ENCODE measurements at regions not wholly inside any gene's neighbourhood (a gene's known extent, or its start where the extent isn't known, plus 50 kb on each side); places are given as distances from the start of the nearest gene placed in this dataset.

- H3K4me3 ChIP-seq (ENCODE audit: low read depth, low read length), result no peak overlapping the region
- TF ChIP-seq CTCF (conservative IDR thresholded peaks at IDR 0.05; ENCODE audit: low read depth, low read length), result no peak
- no peak for DNase-seq (ENCODE audit: low read depth)
These were observed 341.4 kb upstream of the PODXL start for GRCh38 chr7:131897790-131898165.

- H3K4me3 ChIP-seq (ENCODE audit: low read depth, low read length), result no peak overlapping the region
- TF ChIP-seq CTCF (conservative IDR thresholded peaks at IDR 0.05; ENCODE audit: low read depth, low read length), result no peak
- DNase-seq (ENCODE audit: low read depth), result no peak
These were observed 340.8 kb upstream of the PODXL start for GRCh38 chr7:131897016-131897789.

- no peak for TF ChIP-seq CTCF (conservative IDR thresholded peaks at IDR 0.05; ENCODE audit: low read depth, low read length)
- DNase-seq (ENCODE audit: low read depth), result peak; percentile 22
- H3K4me3 ChIP-seq (ENCODE audit: low read depth, low read length), result no peak overlapping the region
These were observed 339.9 kb upstream of the PODXL start for GRCh38 chr7:131896165-131896863.

- peak; percentile 98 for DNase-seq (ENCODE audit: low read depth)
- H3K4me3 ChIP-seq (ENCODE audit: low read depth, low read length), result no peak overlapping the region
- no peak for TF ChIP-seq CTCF (conservative IDR thresholded peaks at IDR 0.05; ENCODE audit: low read depth, low read length)
These were observed 339.2 kb upstream of the PODXL start for GRCh38 chr7:131895541-131896164.

- no peak for TF ChIP-seq CTCF (conservative IDR thresholded peaks at IDR 0.05; ENCODE audit: low read depth, low read length)
- H3K4me3 ChIP-seq (ENCODE audit: low read depth, low read length), result no peak overlapping the region
- DNase-seq (ENCODE audit: low read depth), result no peak
These were observed 337.4 kb upstream of the PODXL start for GRCh38 chr7:131893631-131894340.

GRCh38 chr7:131890176-131890575 is 333.7 kb upstream of the PODXL start:
- no peak for TF ChIP-seq CTCF (conservative IDR thresholded peaks at IDR 0.05; ENCODE audit: low read depth, low read length)
- H3K4me3 ChIP-seq (ENCODE audit: low read depth, low read length), result no peak overlapping the region
- no peak for DNase-seq (ENCODE audit: low read depth)
